GM19468 (cell line): ENCODE measurements at regions not wholly inside any gene's neighbourhood (a gene's known extent, or its start where the extent isn't known, plus 50 kb on each side); places are given as distances from the start of the nearest gene placed in this dataset.
"Not testable (repeated sequence)": the region's sequence is repeated elsewhere in the genome, so short reads cannot be mapped to it uniquely, and the experiment has no call there.

Experiments
- ATAC-seq: cut with Tn5 transposase; IDR thresholded peaks from one replicate; pipeline ENCODE4 v1.9.1; 2021; ENCODE audit warnings: mild to moderate bottlenecking, moderate library complexity, moderate number of reproducible peaks; ENCODE audit not compliant: unreplicated experiment; ENCODE audit errors: extremely low read depth

- ATAC-seq, result no peak
Measured at GRCh38 chr6:134544737-134545136, 226.8 kb upstream of the SGK1 start.

- ATAC-seq, result no peak
Measured at GRCh38 chr6:134543128-134543527, 225.2 kb upstream of the SGK1 start.

GRCh38 chr6:134541001-134541400, 223.1 kb upstream of the SGK1 start:
- ATAC-seq, result no peak

- no peak for ATAC-seq
Measured at GRCh38 chr6:134539865-134540323, 222.0 kb upstream of the SGK1 start.

- not testable (repeated sequence) for ATAC-seq
Measured at GRCh38 chr6:134537765-134538164, 219.9 kb upstream of the SGK1 start.

GRCh38 chr6:134537146-134537555, 219.2 kb upstream of the SGK1 start:
- ATAC-seq, result no peak

GRCh38 chr6:134535831-134536230, 217.9 kb upstream of the SGK1 start:
- ATAC-seq, result no peak

GRCh38 chr6:134534708-134535149, 216.8 kb upstream of the SGK1 start:
- ATAC-seq, result no peak

- no peak for ATAC-seq
Measured at GRCh38 chr6:134533991-134534390, 216.1 kb upstream of the SGK1 start.

GRCh38 chr6:134532694-134533624, 215.0 kb upstream of the SGK1 start:
- no peak for ATAC-seq

- no peak for ATAC-seq
Measured at GRCh38 chr6:134531611-134532010, 213.7 kb upstream of the SGK1 start.

- no peak for ATAC-seq
Measured at GRCh38 chr6:134531188-134531551, 213.3 kb upstream of the SGK1 start.

- ATAC-seq, result no peak
Measured at GRCh38 chr6:134529921-134530320, 212.0 kb upstream of the SGK1 start.

- no peak for ATAC-seq
Measured at GRCh38 chr6:134529305-134529704, 211.4 kb upstream of the SGK1 start.

GRCh38 chr6:134527108-134527787, 209.3 kb upstream of the SGK1 start:
- ATAC-seq, result no peak

GRCh38 chr6:134525190-134525868, 207.4 kb upstream of the SGK1 start:
- no peak for ATAC-seq

- no peak for ATAC-seq
Measured at GRCh38 chr6:134523903-134524650, 206.2 kb upstream of the SGK1 start.

- ATAC-seq, result no peak
Measured at GRCh38 chr6:134523051-134523450, 205.1 kb upstream of the SGK1 start.

- ATAC-seq, result no peak
Measured at GRCh38 chr6:134521116-134521501, 203.2 kb upstream of the SGK1 start.
